PC-3 (cell line): ENCODE measurements at regions not wholly inside any gene's neighbourhood (a gene's known extent, or its start where the extent isn't known, plus 50 kb on each side); places are given as distances from the start of the nearest gene placed in this dataset.

Source experiments
- ATAC-seq: fragments of 200-7000 bp; cut with Tn5 transposase; 2 replicates; pipeline ENCODE4 v1.9.1; 2020; ENCODE audit warnings: mild to moderate bottlenecking, moderate library complexity
- BruUV-seq: library from RNA; stranded (reverse); fragments of 400-500 nt; replicated peaks from 2 replicates; lab custom pipeline; 2021; lab: Mats Ljungman, UMichigan
- CTCF ChIA-PET: fragments of 300-600 bp; sonication (Branson Sonifier 250); formaldehyde crosslinking; loops from one replicate; lab custom pipeline; 2022; ENCODE audit warnings: antibody characterized with exemption; lab: Charles Lee
- POLR2A ChIA-PET: fragments of 300-600 bp; sonication (Branson Sonifier 250); formaldehyde crosslinking; loops from one replicate; lab custom pipeline; 2022; ENCODE audit warnings: antibody characterized with exemption; ENCODE audit not compliant: unreplicated experiment; lab: Charles Lee
- DNase-seq: peaks from one replicate; pipeline ENCODE4 v3.0.0-alpha.2; 2015
- H2AFZ ChIP-seq: fragments of 300-600 bp; sonication (generic); 2 replicates; pipeline ENCODE4 v1.6.0; 2016; ENCODE audit warnings: antibody characterized with exemption, low read length
- H3F3A ChIP-seq: fragments of 300-600 bp; sonication (generic); one replicate; pipeline ENCODE4 v1.6.0; 2017; ENCODE audit warnings: antibody characterized with exemption, low read length, control low read depth, mild to moderate bottlenecking; ENCODE audit not compliant: unreplicated experiment
- H3K27ac ChIP-seq: fragments of 300-600 bp; sonication (generic); 2 replicates; pipeline ENCODE4 v1.5.1; 2016; ENCODE audit warnings: mild to moderate bottlenecking, low read length
- H3K27me3 ChIP-seq: fragments of 300-600 bp; sonication (generic); 2 replicates; pipeline ENCODE4 v1.6.1; 2016; ENCODE audit warnings: low read length, mixed read lengths
- H3K36me3 ChIP-seq: fragments of 300-600 bp; sonication (generic); 2 replicates; pipeline ENCODE4 v1.6.1; 2016; ENCODE audit warnings: low read depth, mixed run types, low read length, mixed read lengths
- H3K4me1 ChIP-seq: fragments of 300-600 bp; sonication (generic); 2 replicates; pipeline ENCODE4 v1.5.1; 2016; ENCODE audit warnings: low read length; ENCODE audit not compliant: insufficient read depth
- H3K4me2 ChIP-seq: fragments of 300-600 bp; sonication (generic); 2 replicates; pipeline ENCODE4 v1.6.0; 2016; ENCODE audit warnings: low read length
- H3K4me3 ChIP-seq: fragments of 300-600 bp; sonication (generic); 2 replicates; pipeline ENCODE4 v1.5.1; 2016; ENCODE audit warnings: mild to moderate bottlenecking, low read length, mixed read lengths
- H3K79me2 ChIP-seq: fragments of 300-600 bp; sonication (generic); 2 replicates; pipeline ENCODE4 v1.6.1; 2017; ENCODE audit warnings: low read length, mixed read lengths
- H3K9ac ChIP-seq: fragments of 300-600 bp; sonication (generic); 2 replicates; pipeline ENCODE4 v1.6.0; 2016; ENCODE audit warnings: mild to moderate bottlenecking, low read length
- H3K9me2 ChIP-seq: fragments of 300-600 bp; sonication (generic); replicated peaks from 2 replicates; pipeline ENCODE4 v1.6.1; 2016; ENCODE audit warnings: mixed run types, low read length, mixed read lengths
- H3K9me3 ChIP-seq: fragments of 300-600 bp; sonication (generic); 2 replicates; pipeline ENCODE4 v1.6.1; 2016; ENCODE audit warnings: low read length, mixed read lengths
- H4K20me1 ChIP-seq: fragments of 300-600 bp; sonication (generic); 2 replicates; pipeline ENCODE4 v1.6.1; 2016; ENCODE audit warnings: low read length, mixed read lengths
- EZH2 ChIP-seq: fragments of 300-600 bp; sonication (generic); IDR thresholded peaks from one replicate; pipeline ENCODE4 v1.6.1; 2017; ENCODE audit warnings: antibody characterized with exemption, mild to moderate bottlenecking, low read length; ENCODE audit not compliant: unreplicated experiment
- EZH2phosphoT487 ChIP-seq: fragments of 300-600 bp; sonication (generic); IDR thresholded peaks from 2 replicates; pipeline ENCODE4 v1.6.1; 2018; ENCODE audit warnings: mild to moderate bottlenecking, antibody characterized with exemption, low read length, borderline replicate concordance
- intact Hi-C: fragments of 100-400 bp; cut with micrococcal nuclease; formaldehyde crosslinking; loops from 2 replicates; pipeline ENCODE4 v1.9.0; 2023
- TF ChIP-seq, protein P1 (sequence below): fragments of 300-600 bp; sonication (generic); conservative IDR thresholded peaks from 2 replicates; pipeline ENCODE4 v1.5.1; 2017; ENCODE audit warnings: antibody characterized with exemption, low read depth, mild to moderate bottlenecking, low read length

GRCh38 chr5:176730815-176731475 is 79.4 kb upstream of the UNC5A start:
- no peak overlapping the region for H3K4me3 ChIP-seq
- no peak overlapping the region for H3K4me2 ChIP-seq
- H3K79me2 ChIP-seq, result no peaks in the 10 kb centered on the region
- H3K27ac ChIP-seq, result no peak overlapping the region
- no peak for DNase-seq
- peaks cover 89% of the 10 kb centered on the region for H3K27me3 ChIP-seq
- no peaks in the 10 kb centered on the region for H3K9me3 ChIP-seq
- ChIA-PET POLR2A (no interaction called here), CTCF (no interaction called here)
- H3K9ac ChIP-seq, result no peak overlapping the region
- no peak for ATAC-seq
- H2AFZ ChIP-seq, result no peak overlapping the region
- no peak for TF ChIP-seq EZH2phosphoT487
- no peaks in the 10 kb centered on the region for H3K9me2 ChIP-seq
- no peaks in the 10 kb centered on the region for H4K20me1 ChIP-seq
- intact Hi-C loops, result no loop called here
- no peaks in the 10 kb centered on the region for H3K4me1 ChIP-seq
- no peaks in the 10 kb centered on the region for H3K36me3 ChIP-seq
- no TSS peak for BruUV-seq
- no peaks in the 10 kb centered on the region for H3F3A ChIP-seq

DNA sequence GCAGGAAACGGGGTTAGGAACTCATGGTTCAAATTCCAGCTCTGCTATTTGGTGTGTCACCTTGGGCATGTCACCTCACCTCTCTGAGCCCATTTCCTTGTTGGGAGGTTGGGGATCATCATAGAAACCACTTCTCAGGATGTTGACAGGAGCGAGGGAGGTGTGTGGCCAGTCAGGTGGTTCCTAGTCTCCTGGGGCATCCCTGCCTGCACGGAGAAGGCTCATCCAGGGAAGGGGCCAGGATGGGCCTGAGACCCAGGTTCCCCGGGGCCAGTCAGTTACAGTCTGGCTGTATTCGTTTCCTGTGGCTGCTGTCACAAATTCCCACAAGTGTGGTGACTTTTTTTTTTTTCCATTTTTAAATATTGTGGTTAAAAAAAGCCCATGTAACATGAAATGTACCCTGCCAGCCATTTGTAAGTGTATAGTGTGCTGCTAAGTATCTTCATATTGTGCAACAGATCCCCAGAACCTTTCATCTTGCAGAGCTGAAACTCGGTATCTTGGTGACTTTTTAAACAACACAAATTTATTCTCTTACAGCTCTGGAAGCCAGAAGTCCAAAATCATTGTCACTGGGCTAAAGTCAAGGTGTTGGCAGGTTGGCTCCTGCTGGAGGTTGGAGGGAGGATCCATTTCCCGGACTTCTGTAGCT is 78.7 kb upstream of the UNC5A start:
- H3K9me2 ChIP-seq, result no peaks in the 10 kb centered on the region
- H3K9ac ChIP-seq, result no peak overlapping the region
- ChIA-PET POLR2A (no interaction called here), CTCF (interaction anchor here (0.6 kb wide), 1 partner anchor 21 kb away, joined by 4 read pairs; no protein-coding TSS in a partner anchor)
- no peak overlapping the region for H3K4me2 ChIP-seq
- no peaks in the 10 kb centered on the region for H3K79me2 ChIP-seq
- TF ChIP-seq EZH2phosphoT487, result no peak
- TF ChIP-seq EZH2, result no peak
- TF ChIP-seq, protein P1, sequence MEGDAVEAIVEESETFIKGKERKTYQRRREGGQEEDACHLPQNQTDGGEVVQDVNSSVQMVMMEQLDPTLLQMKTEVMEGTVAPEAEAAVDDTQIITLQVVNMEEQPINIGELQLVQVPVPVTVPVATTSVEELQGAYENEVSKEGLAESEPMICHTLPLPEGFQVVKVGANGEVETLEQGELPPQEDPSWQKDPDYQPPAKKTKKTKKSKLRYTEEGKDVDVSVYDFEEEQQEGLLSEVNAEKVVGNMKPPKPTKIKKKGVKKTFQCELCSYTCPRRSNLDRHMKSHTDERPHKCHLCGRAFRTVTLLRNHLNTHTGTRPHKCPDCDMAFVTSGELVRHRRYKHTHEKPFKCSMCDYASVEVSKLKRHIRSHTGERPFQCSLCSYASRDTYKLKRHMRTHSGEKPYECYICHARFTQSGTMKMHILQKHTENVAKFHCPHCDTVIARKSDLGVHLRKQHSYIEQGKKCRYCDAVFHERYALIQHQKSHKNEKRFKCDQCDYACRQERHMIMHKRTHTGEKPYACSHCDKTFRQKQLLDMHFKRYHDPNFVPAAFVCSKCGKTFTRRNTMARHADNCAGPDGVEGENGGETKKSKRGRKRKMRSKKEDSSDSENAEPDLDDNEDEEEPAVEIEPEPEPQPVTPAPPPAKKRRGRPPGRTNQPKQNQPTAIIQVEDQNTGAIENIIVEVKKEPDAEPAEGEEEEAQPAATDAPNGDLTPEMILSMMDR, result no peak
- H3F3A ChIP-seq, result no peaks in the 10 kb centered on the region
- no peaks in the 10 kb centered on the region for H3K9me3 ChIP-seq
- peaks cover 83% of the 10 kb centered on the region for H3K27me3 ChIP-seq
- no peak overlapping the region for H2AFZ ChIP-seq
- no peaks in the 10 kb centered on the region for H3K36me3 ChIP-seq
- no peak overlapping the region for H3K4me3 ChIP-seq
- H3K27ac ChIP-seq, result no peak overlapping the region
- ATAC-seq (no peak), DNase-seq (no peak)
- H3K4me1 ChIP-seq, result no peaks in the 10 kb centered on the region
- intact Hi-C loops, result no loop called here
- BruUV-seq, result no TSS peak
- no peaks in the 10 kb centered on the region for H4K20me1 ChIP-seq

GRCh38 chr5:176732306-176732705 is 78.1 kb upstream of the UNC5A start:
- no peak overlapping the region for H3K9ac ChIP-seq
- H3K4me1 ChIP-seq, result no peaks in the 10 kb centered on the region
- ChIA-PET CTCF (no interaction called here), POLR2A (no interaction called here)
- no peak overlapping the region for H3K27ac ChIP-seq
- no TSS peak for BruUV-seq
- H3F3A ChIP-seq, result no peaks in the 10 kb centered on the region
- no peak overlapping the region for H3K4me2 ChIP-seq
- no peaks in the 10 kb centered on the region for H3K9me2 ChIP-seq
- H3K9me3 ChIP-seq, result no peaks in the 10 kb centered on the region
- TF ChIP-seq, protein P1, result no peak
- no peak for TF ChIP-seq EZH2
- no peak for TF ChIP-seq EZH2phosphoT487
- H3K36me3 ChIP-seq, result no peaks in the 10 kb centered on the region
- no peak overlapping the region for H2AFZ ChIP-seq
- no peak for ATAC-seq
- DNase-seq, result no peak
- H3K79me2 ChIP-seq, result no peaks in the 10 kb centered on the region
- peaks cover 76% of the 10 kb centered on the region for H3K27me3 ChIP-seq
- no peak overlapping the region for H3K4me3 ChIP-seq
- intact Hi-C loops, result no loop called here
- H4K20me1 ChIP-seq, result no peaks in the 10 kb centered on the region
